ENCODE measurements at regions not wholly inside any gene's neighbourhood (a gene's known extent, or its start where the extent isn't known, plus 50 kb on each side); places are given as distances from the start of the nearest gene placed in this dataset.

DNA sequence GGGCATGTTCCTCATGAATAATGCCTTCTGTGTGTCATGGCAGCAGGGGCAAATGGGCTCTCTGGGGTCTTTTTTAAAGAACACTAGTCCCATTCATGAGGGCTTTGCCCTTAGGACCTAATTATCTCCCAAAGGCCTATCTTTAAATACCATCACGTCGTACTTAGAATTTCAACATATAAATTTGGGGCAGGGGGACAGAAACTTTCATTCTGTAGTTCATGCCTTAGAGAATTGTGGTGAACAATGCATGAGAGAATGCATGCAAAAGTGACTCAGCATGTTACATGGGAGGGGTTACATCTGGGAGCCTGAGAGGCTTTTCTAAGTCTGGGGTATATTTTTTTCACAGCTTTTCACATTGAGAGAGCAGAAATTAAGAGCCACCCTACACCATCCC is 208.5 kb upstream of the ROPN1 start:
- Histone ChIP-seq H3K27me3 (ENCODE audit: control insufficient read depth in 2 of 2, insufficient read depth in 2 of 2, low read length in 2 of 2) (peaks cover 0 to 3% of the 10 kb centered on the region in 2 donors), H3K9me3 (replicated peaks in 1 of 2; ENCODE audit: control insufficient read depth in 1 of 2, insufficient read depth in 1 of 2, low read length in 2 of 2) (no peaks in the 10 kb centered on the region), H3K4me3 (replicated peaks in 1 of 3; ENCODE audit: low read depth in 2 of 3, low read length in 3 of 3) (no peak overlapping the region), H3K79me2 (ENCODE audit: insufficient read depth, low read length) (no peaks in the 10 kb centered on the region), H4K20me1 (ENCODE audit: insufficient read depth, low read length) (no peaks in the 10 kb centered on the region), H3K9ac (ENCODE audit: insufficient read depth, low read length, poor library complexity, severe bottlenecking) (no peak overlapping the region), H3K36me3 (replicated peaks in 1 of 2; ENCODE audit: control insufficient read depth in 1 of 2, insufficient read depth in 2 of 2, low read length in 2 of 2) (no peaks in the 10 kb centered on the region), H3K4me1 (ENCODE audit: control insufficient read depth in 1 of 2, insufficient read depth in 2 of 2, low read length in 2 of 2) (no peaks in the 10 kb centered on the region), H3K4me2 (replicated peaks; ENCODE audit: extremely low read depth, low read length, poor library complexity, severe bottlenecking) (no peak overlapping the region), H2AFZ (ENCODE audit: insufficient read depth, low read depth, low read length, poor library complexity, severe bottlenecking) (no peak overlapping the region), H3K27ac (ENCODE audit: low read depth in 1 of 2, low read length in 2 of 2) (no peak overlapping the region)
- Mint-ChIP-seq H3K27ac (no peak overlapping the region), H3K27me3 (ENCODE audit: low read depth in 3 of 3) (peaks cover 5 to 10% (median 8%) of the 10 kb centered on the region in 3 donors), H3K4me3 (no peak overlapping the region), H3K4me1 (no peaks in the 10 kb centered on the region), H3K9me3 (peaks cover 0 to 3% (median 0%) of the 10 kb centered on the region in 7 donors), H3K36me3 (no peaks in the 10 kb centered on the region)
- DNase-seq: no peak
- WGBS (ENCODE audit: insufficient coverage): no CpG with 5 or more reads among the region's 2 CpGs
- TF ChIP-seq, protein P1, sequence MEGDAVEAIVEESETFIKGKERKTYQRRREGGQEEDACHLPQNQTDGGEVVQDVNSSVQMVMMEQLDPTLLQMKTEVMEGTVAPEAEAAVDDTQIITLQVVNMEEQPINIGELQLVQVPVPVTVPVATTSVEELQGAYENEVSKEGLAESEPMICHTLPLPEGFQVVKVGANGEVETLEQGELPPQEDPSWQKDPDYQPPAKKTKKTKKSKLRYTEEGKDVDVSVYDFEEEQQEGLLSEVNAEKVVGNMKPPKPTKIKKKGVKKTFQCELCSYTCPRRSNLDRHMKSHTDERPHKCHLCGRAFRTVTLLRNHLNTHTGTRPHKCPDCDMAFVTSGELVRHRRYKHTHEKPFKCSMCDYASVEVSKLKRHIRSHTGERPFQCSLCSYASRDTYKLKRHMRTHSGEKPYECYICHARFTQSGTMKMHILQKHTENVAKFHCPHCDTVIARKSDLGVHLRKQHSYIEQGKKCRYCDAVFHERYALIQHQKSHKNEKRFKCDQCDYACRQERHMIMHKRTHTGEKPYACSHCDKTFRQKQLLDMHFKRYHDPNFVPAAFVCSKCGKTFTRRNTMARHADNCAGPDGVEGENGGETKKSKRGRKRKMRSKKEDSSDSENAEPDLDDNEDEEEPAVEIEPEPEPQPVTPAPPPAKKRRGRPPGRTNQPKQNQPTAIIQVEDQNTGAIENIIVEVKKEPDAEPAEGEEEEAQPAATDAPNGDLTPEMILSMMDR (IDR thresholded peaks at IDR 0.05): no peak
- intact Hi-C loops (cut with micrococcal nuclease): no loop called here

GRCh38 chr3:124201226-124201625 is 209.3 kb upstream of the ROPN1 start:
- 83% methylated on average over 1 of the region's 3 CpGs for WGBS (ENCODE audit: insufficient coverage)
- H3K4me3 Mint-ChIP-seq: no peak overlapping the region
- intact Hi-C loops (cut with micrococcal nuclease): no loop called here
- Histone ChIP-seq H3K36me3 (replicated peaks in 1 of 2; ENCODE audit: control insufficient read depth in 1 of 2, insufficient read depth in 2 of 2, low read length in 2 of 2) (no peaks in the 10 kb centered on the region), H3K9me3 (replicated peaks in 1 of 2; ENCODE audit: control insufficient read depth in 1 of 2, insufficient read depth in 1 of 2, low read length in 2 of 2) (no peaks in the 10 kb centered on the region), H3K9ac (ENCODE audit: insufficient read depth, low read length, poor library complexity, severe bottlenecking) (no peak overlapping the region), H4K20me1 (ENCODE audit: insufficient read depth, low read length) (no peaks in the 10 kb centered on the region), H3K79me2 (ENCODE audit: insufficient read depth, low read length) (no peaks in the 10 kb centered on the region), H3K27me3 (ENCODE audit: control insufficient read depth in 2 of 2, insufficient read depth in 2 of 2, low read length in 2 of 2) (peaks cover 0 to 3% of the 10 kb centered on the region in 2 donors), H2AFZ (ENCODE audit: insufficient read depth, low read depth, low read length, poor library complexity, severe bottlenecking) (no peak overlapping the region), H3K4me3 (replicated peaks in 1 of 3; ENCODE audit: low read depth in 2 of 3, low read length in 3 of 3) (no peak overlapping the region), H3K4me1 (ENCODE audit: control insufficient read depth in 1 of 2, insufficient read depth in 2 of 2, low read length in 2 of 2) (no peaks in the 10 kb centered on the region), H3K27ac (ENCODE audit: low read depth in 1 of 2, low read length in 2 of 2) (no peak overlapping the region), H3K4me2 (replicated peaks; ENCODE audit: extremely low read depth, low read length, poor library complexity, severe bottlenecking) (no peak overlapping the region)
- peaks cover 0 to 3% (median 0%) of the 10 kb centered on the region in 7 donors for H3K9me3 Mint-ChIP-seq
- H3K27me3 Mint-ChIP-seq (ENCODE audit: low read depth in 3 of 3): peaks cover 5 to 10% (median 8%) of the 10 kb centered on the region in 3 donors
- no peaks in the 10 kb centered on the region for H3K36me3 Mint-ChIP-seq
- DNase-seq: no peak
- peak overlapping the region in 1 of 7 donors; percentile 41 for H3K27ac Mint-ChIP-seq
- TF ChIP-seq, protein P1 (IDR thresholded peaks at IDR 0.05): no peak
- H3K4me1 Mint-ChIP-seq: no peaks in the 10 kb centered on the region

All from CD14-positive monocyte (primary cell).